A549 (cell line): ENCODE measurements at regions not wholly inside any gene's neighbourhood (a gene's known extent, or its start where the extent isn't known, plus 50 kb on each side); places are given as distances from the start of the nearest gene placed in this dataset.

Experiments
- ATAC-seq, 2 experiments: fragments of 200-7000 bp in 1 of 2; fragments of >200 bp in 1 of 2; cut with Nextera tagmentation in 1 of 2; cut with Tn5 transposase in 1 of 2; 3 replicates each; pipeline versions ENCODE4 v1.8.0 to v1.9.1; 2018 to 2020; ENCODE audit warnings: mild to moderate bottlenecking in 1 of 2, moderate library complexity in 1 of 2
- CTCF ChIA-PET: fragments of 300-600 bp; sonication (Branson Sonifier 250); formaldehyde crosslinking; extraction: SDS; loops from one replicate; lab custom pipeline; 2021; ENCODE audit warnings: antibody characterized with exemption, inconsistent platforms; lab: Yijun Ruan, JAX
- POLR2A ChIA-PET: fragments of 350-600 bp; formaldehyde crosslinking; extraction: SDS; loops from one replicate; lab custom pipeline; 2021; ENCODE audit warnings: antibody characterized with exemption, inconsistent platforms; lab: Yijun Ruan, JAX
- DNase-seq, 2 experiments: peaks; one replicate each; pipeline versions ENCODE4 v3.0.0 to v3.0.0-alpha.2; 2011 to 2016; ENCODE audit warnings: low read depth in 1 of 2, low spot score in 1 of 2
- FAIRE-seq: peaks from 2 replicates; lab custom pipeline; 2011; peaks lifted over from hg19 to GRCh38; lab: Jason Lieb, UNC
- H3K27ac ChIP-seq, 2 experiments: fragments of >200 bp; sonication (Bioruptor Twin); formaldehyde crosslinking; 3 replicates each; pipeline ENCODE4 v1.5.1; 2016 to 2017
- H3K4me1 ChIP-seq: fragments of >200 bp; sonication (Bioruptor Twin); formaldehyde crosslinking; 3 replicates; pipeline ENCODE4 v1.6.1; 2016
- H3K4me2 ChIP-seq: fragments of >200 bp; sonication (Bioruptor Twin); formaldehyde crosslinking; 3 replicates; pipeline ENCODE4 v1.6.1; 2016
- H3K4me3 ChIP-seq: fragments of >200 bp; sonication (Bioruptor Twin); formaldehyde crosslinking; 3 replicates; pipeline ENCODE4 v1.5.1; 2016
- H3K9me3 ChIP-seq: fragments of >200 bp; sonication (Bioruptor Twin); formaldehyde crosslinking; 3 replicates; pipeline ENCODE4 v1.6.1; 2016
- BHLHE40 ChIP-seq: IDR thresholded peaks from 2 replicates; pipeline ENCODE4 v1.6.1; 2012; ENCODE audit warnings: low read depth, low read length, inconsistent platforms
- CBX8 ChIP-seq: fragments of 200-600 bp; sonication (generic); IDR thresholded peaks from 2 replicates; pipeline ENCODE4 v1.6.1; 2016
- EHF ChIP-seq: fragments of 250-450 bp; sonication (Bioruptor Pico); IDR thresholded peaks from 2 replicates; pipeline ENCODE4 v1.5.0; 2020; ENCODE audit warnings: mild to moderate bottlenecking
- FOSL2 ChIP-seq, 2 experiments: fragments of 450-650 bp in 1 of 2; fragments of >200 bp in 1 of 2; sonication (Bioruptor Twin) in 1 of 2; formaldehyde crosslinking; IDR thresholded peaks; 2 replicates each; pipeline versions ENCODE4 v1.5.0 to v1.6.1; 2016 to 2020; ENCODE audit warnings: mild to moderate bottlenecking in 1 of 2, moderate library complexity in 1 of 2
- GATA3 ChIP-seq: IDR thresholded peaks from 2 replicates; pipeline ENCODE4 v1.6.1; 2012; ENCODE audit warnings: borderline replicate concordance
- HOXB13 ChIP-seq: fragments of 250-450 bp; sonication (Bioruptor Pico); IDR thresholded peaks from 2 replicates; pipeline ENCODE4 v1.5.0; 2020; ENCODE audit warnings: low read depth, mild to moderate bottlenecking, moderate library complexity
- JUNB ChIP-seq: fragments of >200 bp; sonication (Bioruptor Twin); formaldehyde crosslinking; IDR thresholded peaks from 2 replicates; pipeline ENCODE4 v1.6.1; 2016
- KDM1A ChIP-seq: fragments of 200-600 bp; sonication (generic); IDR thresholded peaks from 2 replicates; pipeline ENCODE4 v1.6.1; 2016; ENCODE audit warnings: low read depth, mild to moderate bottlenecking
- MAFK ChIP-seq: fragments of 450-650 bp; IDR thresholded peaks from 2 replicates; pipeline ENCODE4 v1.6.1; 2014; ENCODE audit not compliant: partially characterized antibody
- MAZ ChIP-seq: fragments of 150-350 bp; IDR thresholded peaks from 2 replicates; pipeline ENCODE4 v1.6.1; 2014; ENCODE audit warnings: antibody characterized with exemption, low read depth, low read length, borderline replicate concordance
- NPAS2 ChIP-seq: fragments of 250-450 bp; sonication (Bioruptor Pico); IDR thresholded peaks from 2 replicates; pipeline ENCODE4 v1.8.0; 2022; ENCODE audit warnings: mild to moderate bottlenecking, moderate library complexity, borderline replicate concordance
- PHF8 ChIP-seq: fragments of 200-600 bp; sonication (generic); IDR thresholded peaks from 2 replicates; pipeline ENCODE4 v1.6.1; 2016; ENCODE audit warnings: low read depth, mild to moderate bottlenecking, antibody characterized with exemption, moderate library complexity, borderline replicate concordance
- POLR2AphosphoS2 ChIP-seq: conservative IDR thresholded peaks from 2 replicates; pipeline ENCODE4 v1.6.1; 2012; ENCODE audit warnings: low read length, improper control_type of control experiment, inconsistent platforms
- RARB ChIP-seq: fragments of 250-450 bp; sonication (Bioruptor Pico); IDR thresholded peaks from 2 replicates; pipeline ENCODE4 v1.8.0; 2021; ENCODE audit warnings: mild to moderate bottlenecking, moderate library complexity
- RNF2 ChIP-seq: fragments of 200-600 bp; sonication (generic); IDR thresholded peaks from 2 replicates; pipeline ENCODE4 v1.6.1; 2016; ENCODE audit warnings: low read depth, mild to moderate bottlenecking, antibody characterized with exemption, moderate library complexity, borderline replicate concordance
- SREBF2 ChIP-seq: fragments of 450-650 bp; IDR thresholded peaks from 2 replicates; pipeline ENCODE4 v1.6.1; 2014; ENCODE audit warnings: mild to moderate bottlenecking, moderate library complexity
- TP53 ChIP-seq: fragments of 250-450 bp; sonication (Bioruptor Pico); IDR thresholded peaks from 2 replicates; pipeline ENCODE4 v1.5.0; 2021; ENCODE audit warnings: mild to moderate bottlenecking, moderate library complexity
- ZNF302 ChIP-seq: fragments of 250-450 bp; sonication (Bioruptor Pico); IDR thresholded peaks from 2 replicates; pipeline ENCODE4 v1.9.0; 2021; ENCODE audit warnings: inconsistent platforms, mild to moderate bottlenecking, moderate library complexity
- WGBS: methylation state at CpG from one replicate; pipeline ENCODE4 v1.1.6; 2017; ENCODE audit errors: missing lambda C conversion rate; 5-methylcytosine and 5-hydroxymethylcytosine counted together
- TF ChIP-seq, protein P1 (sequence below): fragments of >200 bp; sonication (Bioruptor Twin); formaldehyde crosslinking; IDR thresholded peaks from 3 replicates; pipeline ENCODE4 v1.5.1; 2016
- TF ChIP-seq, protein P2 (sequence below): fragments of 250-450 bp; sonication (Bioruptor Pico); IDR thresholded peaks from 2 replicates; pipeline ENCODE4 v1.5.0; 2021; ENCODE audit warnings: mild to moderate bottlenecking, moderate library complexity, borderline replicate concordance
- TF ChIP-seq, protein P3 (sequence below): IDR thresholded peaks from 2 replicates; pipeline ENCODE4 v1.6.1; 2012
- TF ChIP-seq, protein P4 (sequence below): IDR thresholded peaks from 2 replicates; pipeline ENCODE4 v1.6.1; 2012
- TF ChIP-seq, protein P5 (sequence below): fragments of 200-600 bp; sonication (generic); IDR thresholded peaks from 2 replicates; pipeline ENCODE4 v1.6.1; 2016; ENCODE audit warnings: antibody characterized with exemption, mild to moderate bottlenecking, moderate library complexity

DNA sequence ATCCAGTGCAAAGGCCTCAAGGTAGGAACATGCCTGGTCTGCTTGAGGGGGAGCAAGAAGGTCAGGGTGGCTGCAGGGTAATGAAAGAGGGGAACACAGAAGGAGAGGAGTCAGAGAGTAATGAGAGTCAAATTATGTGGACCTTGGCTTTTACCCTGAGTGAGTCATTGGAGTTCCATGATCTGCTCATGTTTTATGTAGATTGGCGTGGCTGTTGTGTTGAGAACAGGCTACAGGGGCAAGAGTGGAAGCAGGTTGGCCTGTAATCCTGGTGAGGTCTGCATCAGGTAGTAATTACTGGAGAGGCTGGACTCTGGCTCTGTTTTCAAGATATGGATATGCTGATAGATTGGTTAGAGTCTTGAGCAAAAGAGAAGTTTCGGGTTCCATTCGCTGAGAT is 177.7 kb upstream of the NR3C1 start (continued):
- TF ChIP-seq, protein P1, sequence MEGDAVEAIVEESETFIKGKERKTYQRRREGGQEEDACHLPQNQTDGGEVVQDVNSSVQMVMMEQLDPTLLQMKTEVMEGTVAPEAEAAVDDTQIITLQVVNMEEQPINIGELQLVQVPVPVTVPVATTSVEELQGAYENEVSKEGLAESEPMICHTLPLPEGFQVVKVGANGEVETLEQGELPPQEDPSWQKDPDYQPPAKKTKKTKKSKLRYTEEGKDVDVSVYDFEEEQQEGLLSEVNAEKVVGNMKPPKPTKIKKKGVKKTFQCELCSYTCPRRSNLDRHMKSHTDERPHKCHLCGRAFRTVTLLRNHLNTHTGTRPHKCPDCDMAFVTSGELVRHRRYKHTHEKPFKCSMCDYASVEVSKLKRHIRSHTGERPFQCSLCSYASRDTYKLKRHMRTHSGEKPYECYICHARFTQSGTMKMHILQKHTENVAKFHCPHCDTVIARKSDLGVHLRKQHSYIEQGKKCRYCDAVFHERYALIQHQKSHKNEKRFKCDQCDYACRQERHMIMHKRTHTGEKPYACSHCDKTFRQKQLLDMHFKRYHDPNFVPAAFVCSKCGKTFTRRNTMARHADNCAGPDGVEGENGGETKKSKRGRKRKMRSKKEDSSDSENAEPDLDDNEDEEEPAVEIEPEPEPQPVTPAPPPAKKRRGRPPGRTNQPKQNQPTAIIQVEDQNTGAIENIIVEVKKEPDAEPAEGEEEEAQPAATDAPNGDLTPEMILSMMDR: no peak

DNA sequence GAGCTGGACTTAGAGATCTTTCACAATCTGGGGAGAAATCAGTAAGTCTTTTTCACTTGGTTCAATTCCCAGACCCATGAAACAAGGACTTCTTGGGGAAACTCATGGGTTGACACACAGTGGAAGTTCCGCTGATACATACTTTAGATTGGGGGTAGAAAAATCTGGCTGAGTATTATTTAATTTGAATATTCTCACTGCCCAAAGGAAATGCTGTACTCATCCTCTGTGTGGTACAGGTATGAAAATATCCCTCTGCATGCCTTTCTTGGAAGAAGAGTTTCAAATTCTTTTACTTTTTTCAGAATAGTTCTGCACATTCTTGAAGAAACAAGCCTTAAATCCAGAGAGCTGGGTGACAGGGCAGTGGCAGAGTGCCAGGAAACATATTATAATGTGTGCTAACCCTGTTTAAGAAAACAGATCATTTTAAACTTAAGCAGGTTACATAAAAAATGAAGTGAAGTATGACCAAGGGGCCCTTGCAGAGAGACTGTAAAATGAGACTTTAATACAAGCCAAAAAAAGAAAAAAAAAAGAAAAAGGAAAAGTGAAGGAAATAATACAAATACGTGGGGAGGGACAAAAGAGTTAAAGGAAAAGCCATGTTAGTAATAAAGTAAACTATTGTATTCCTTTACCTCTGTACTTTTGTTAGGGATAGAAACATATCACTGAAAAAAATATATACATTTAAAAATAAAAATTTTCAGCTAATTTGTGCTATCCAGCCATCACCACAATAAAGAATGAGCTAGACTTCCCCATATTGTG is 173.4 kb upstream of the NR3C1 start:
- peaks cover 11% of the 10 kb centered on the region; the same call in 2 of the 3 replicates for H3K4me1 ChIP-seq
- 72% methylated on average over 2 of the region's 2 CpGs for WGBS
- peak overlapping the region in 1 of 2 experiments; percentile 64; a peak in 2 of 6 replicates for H3K27ac ChIP-seq
- no peak for DNase-seq
- ChIA-PET CTCF (interaction anchor here (1.3 kb wide), 1 partner anchor 248 kb away, joined by 3 read pairs; no protein-coding TSS in a partner anchor), POLR2A (no interaction called here)
- ATAC-seq: no peak; a peak in 1 of 6 replicates
- H3K4me3 ChIP-seq: no peak overlapping the region
- peak overlapping the region; percentile 25; the same call in 1 of the 3 replicates for H3K4me2 ChIP-seq
- no peak for FAIRE-seq
- no peaks in the 10 kb centered on the region for H3K9me3 ChIP-seq
- TF ChIP-seq RNF2 (no peak), SREBF2 (no peak), RARB (no peak), HOXB13 (CRISPR knock-in tag) (no peak), CBX8 (no peak), BHLHE40 (no peak), ZNF302 (CRISPR knock-in tag) (no peak), FOSL2 (IDR thresholded peaks at IDR 0.05) (no peak), FOSL2 (CRISPR knock-in tag; IDR thresholded peaks at IDR 0.05) (no peak), MAZ (no peak), EHF (CRISPR knock-in tag) (no peak), NPAS2 (no peak), JUNB (no peak)
- TF ChIP-seq, protein P2, sequence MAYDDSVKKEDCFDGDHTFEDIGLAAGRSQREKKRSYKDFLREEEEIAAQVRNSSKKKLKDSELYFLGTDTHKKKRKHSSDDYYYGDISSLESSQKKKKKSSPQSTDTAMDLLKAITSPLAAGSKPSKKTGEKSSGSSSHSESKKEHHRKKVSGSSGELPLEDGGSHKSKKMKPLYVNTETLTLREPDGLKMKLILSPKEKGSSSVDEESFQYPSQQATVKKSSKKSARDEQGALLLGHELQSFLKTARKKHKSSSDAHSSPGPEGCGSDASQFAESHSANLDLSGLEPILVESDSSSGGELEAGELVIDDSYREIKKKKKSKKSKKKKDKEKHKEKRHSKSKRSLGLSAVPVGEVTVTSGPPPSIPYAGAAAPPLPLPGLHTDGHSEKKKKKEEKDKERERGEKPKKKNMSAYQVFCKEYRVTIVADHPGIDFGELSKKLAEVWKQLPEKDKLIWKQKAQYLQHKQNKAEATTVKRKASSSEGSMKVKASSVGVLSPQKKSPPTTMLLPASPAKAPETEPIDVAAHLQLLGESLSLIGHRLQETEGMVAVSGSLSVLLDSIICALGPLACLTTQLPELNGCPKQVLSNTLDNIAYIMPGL (CRISPR knock-in tag): no peak
- TF ChIP-seq, protein P3, sequence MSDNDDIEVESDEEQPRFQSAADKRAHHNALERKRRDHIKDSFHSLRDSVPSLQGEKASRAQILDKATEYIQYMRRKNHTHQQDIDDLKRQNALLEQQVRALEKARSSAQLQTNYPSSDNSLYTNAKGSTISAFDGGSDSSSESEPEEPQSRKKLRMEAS: no peak
- TF ChIP-seq, protein P4, sequence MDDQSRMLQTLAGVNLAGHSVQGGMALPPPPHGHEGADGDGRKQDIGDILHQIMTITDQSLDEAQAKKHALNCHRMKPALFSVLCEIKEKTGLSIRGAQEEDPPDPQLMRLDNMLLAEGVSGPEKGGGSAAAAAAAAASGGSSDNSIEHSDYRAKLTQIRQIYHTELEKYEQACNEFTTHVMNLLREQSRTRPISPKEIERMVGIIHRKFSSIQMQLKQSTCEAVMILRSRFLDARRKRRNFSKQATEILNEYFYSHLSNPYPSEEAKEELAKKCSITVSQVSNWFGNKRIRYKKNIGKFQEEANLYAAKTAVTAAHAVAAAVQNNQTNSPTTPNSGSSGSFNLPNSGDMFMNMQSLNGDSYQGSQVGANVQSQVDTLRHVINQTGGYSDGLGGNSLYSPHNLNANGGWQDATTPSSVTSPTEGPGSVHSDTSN: no peak
- TF ChIP-seq, all 56 proteins: peak for 0

DNA sequence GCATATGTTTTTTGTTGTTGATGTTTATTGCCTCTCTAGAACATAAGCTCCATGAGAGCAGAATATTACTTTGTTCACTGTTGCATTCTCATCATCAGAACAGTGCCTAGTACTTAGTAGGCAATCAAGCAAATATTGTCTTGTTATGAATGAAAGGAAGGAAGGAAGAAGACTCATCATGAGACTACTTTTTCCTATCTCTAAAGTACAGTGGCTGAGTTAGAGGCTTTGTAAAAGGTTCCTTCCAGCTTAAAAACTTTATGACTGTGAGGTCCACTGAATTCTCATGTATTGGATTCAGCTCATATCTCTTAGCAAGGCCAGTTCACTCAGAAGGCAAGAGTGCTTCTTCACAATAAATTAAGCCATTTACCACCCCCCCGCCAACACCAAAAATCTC is 171.8 kb upstream of the NR3C1 start:
- POLR2A ChIA-PET: no interaction called here
- H3K9me3 ChIP-seq: no peaks in the 10 kb centered on the region
- no peak for ATAC-seq
- peaks cover 12% of the 10 kb centered on the region; the same call in 2 of the 3 replicates for H3K4me1 ChIP-seq
- no peak overlapping the region for H3K4me3 ChIP-seq
- peak overlapping the region in 1 of 2 experiments; percentile 58; a peak in 3 of 6 replicates for H3K27ac ChIP-seq
- no peak for TF ChIP-seq PHF8
- TF ChIP-seq MAFK: no peak
- TF ChIP-seq MAZ: no peak
- no peak for TF ChIP-seq TP53 (CRISPR knock-in tag)
- no peak for TF ChIP-seq GATA3
- TF ChIP-seq, protein P2 (CRISPR knock-in tag): no peak
- no peak for TF ChIP-seq KDM1A
- TF ChIP-seq, protein P5, sequence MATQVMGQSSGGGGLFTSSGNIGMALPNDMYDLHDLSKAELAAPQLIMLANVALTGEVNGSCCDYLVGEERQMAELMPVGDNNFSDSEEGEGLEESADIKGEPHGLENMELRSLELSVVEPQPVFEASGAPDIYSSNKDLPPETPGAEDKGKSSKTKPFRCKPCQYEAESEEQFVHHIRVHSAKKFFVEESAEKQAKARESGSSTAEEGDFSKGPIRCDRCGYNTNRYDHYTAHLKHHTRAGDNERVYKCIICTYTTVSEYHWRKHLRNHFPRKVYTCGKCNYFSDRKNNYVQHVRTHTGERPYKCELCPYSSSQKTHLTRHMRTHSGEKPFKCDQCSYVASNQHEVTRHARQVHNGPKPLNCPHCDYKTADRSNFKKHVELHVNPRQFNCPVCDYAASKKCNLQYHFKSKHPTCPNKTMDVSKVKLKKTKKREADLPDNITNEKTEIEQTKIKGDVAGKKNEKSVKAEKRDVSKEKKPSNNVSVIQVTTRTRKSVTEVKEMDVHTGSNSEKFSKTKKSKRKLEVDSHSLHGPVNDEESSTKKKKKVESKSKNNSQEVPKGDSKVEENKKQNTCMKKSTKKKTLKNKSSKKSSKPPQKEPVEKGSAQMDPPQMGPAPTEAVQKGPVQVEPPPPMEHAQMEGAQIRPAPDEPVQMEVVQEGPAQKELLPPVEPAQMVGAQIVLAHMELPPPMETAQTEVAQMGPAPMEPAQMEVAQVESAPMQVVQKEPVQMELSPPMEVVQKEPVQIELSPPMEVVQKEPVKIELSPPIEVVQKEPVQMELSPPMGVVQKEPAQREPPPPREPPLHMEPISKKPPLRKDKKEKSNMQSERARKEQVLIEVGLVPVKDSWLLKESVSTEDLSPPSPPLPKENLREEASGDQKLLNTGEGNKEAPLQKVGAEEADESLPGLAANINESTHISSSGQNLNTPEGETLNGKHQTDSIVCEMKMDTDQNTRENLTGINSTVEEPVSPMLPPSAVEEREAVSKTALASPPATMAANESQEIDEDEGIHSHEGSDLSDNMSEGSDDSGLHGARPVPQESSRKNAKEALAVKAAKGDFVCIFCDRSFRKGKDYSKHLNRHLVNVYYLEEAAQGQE: no peak
- no peak for TF ChIP-seq POLR2AphosphoS2
- TF ChIP-seq BHLHE40: no peak
- TF ChIP-seq, all 56 proteins: peak for 0
- DNase-seq (no peak), FAIRE-seq (no peak)
- 96% methylated on average over 1 of the region's 1 CpG for WGBS
- no peak overlapping the region for H3K4me2 ChIP-seq
- CTCF ChIA-PET: interaction anchor here (0.7 to 2.3 kb wide), 4 partner anchors 9 to 251 kb away, joined by 3 to 7 read pairs (median 6); no protein-coding TSS in a partner anchor
